ENCODE measurements at regions not wholly inside any gene's neighbourhood (a gene's known extent, or its start where the extent isn't known, plus 50 kb on each side); places are given as distances from the start of the nearest gene placed in this dataset.

- no peak for DNase-seq
- Histone ChIP-seq H3K4me3 (no peak overlapping the region), H3K27me3 (no peaks in the 10 kb centered on the region), H3K36me3 (no peaks in the 10 kb centered on the region), H3K9me3 (no peaks in the 10 kb centered on the region)
Measured at GRCh38 chr20:19924255-19924654, 92.9 kb upstream of the NAA20 start.

GRCh38 chr20:19926591-19926990, 90.6 kb upstream of the NAA20 start:
- H3K4me3 ChIP-seq, result no peak overlapping the region
- no peak for DNase-seq
- H3K9me3 ChIP-seq, result no peaks in the 10 kb centered on the region
- no peaks in the 10 kb centered on the region for H3K27me3 ChIP-seq
- no peaks in the 10 kb centered on the region for H3K36me3 ChIP-seq

- Histone ChIP-seq H3K27me3 (no peaks in the 10 kb centered on the region), H3K36me3 (no peaks in the 10 kb centered on the region), H3K4me3 (no peak overlapping the region), H3K9me3 (no peaks in the 10 kb centered on the region)
- DNase-seq, result no peak
Measured at GRCh38 chr20:19928328-19929011, 88.7 kb upstream of the NAA20 start.

GRCh38 chr20:19929012-19929360, 88.2 kb upstream of the NAA20 start:
- Histone ChIP-seq H3K27me3 (no peaks in the 10 kb centered on the region), H3K9me3 (no peaks in the 10 kb centered on the region), H3K4me3 (no peak overlapping the region), H3K36me3 (no peaks in the 10 kb centered on the region)
- no peak for DNase-seq

GRCh38 chr20:19929481-19930145, 87.5 kb upstream of the NAA20 start:
- Histone ChIP-seq H3K4me3 (no peak overlapping the region), H3K27me3 (no peaks in the 10 kb centered on the region), H3K36me3 (no peaks in the 10 kb centered on the region), H3K9me3 (no peaks in the 10 kb centered on the region)
- DNase-seq, result no peak

- Histone ChIP-seq H3K4me3 (no peak overlapping the region), H3K27me3 (no peaks in the 10 kb centered on the region), H3K36me3 (no peaks in the 10 kb centered on the region), H3K9me3 (no peaks in the 10 kb centered on the region)
- no peak for DNase-seq
Measured at GRCh38 chr20:19930426-19930825, 86.7 kb upstream of the NAA20 start.

- Histone ChIP-seq H3K9me3 (no peaks in the 10 kb centered on the region), H3K36me3 (no peaks in the 10 kb centered on the region), H3K4me3 (no peak overlapping the region), H3K27me3 (no peaks in the 10 kb centered on the region)
- no peak for DNase-seq
Measured at GRCh38 chr20:19932170-19932667, 84.9 kb upstream of the NAA20 start.

- no peaks in the 10 kb centered on the region for H3K36me3 ChIP-seq
- no peaks in the 10 kb centered on the region for H3K27me3 ChIP-seq
- no peaks in the 10 kb centered on the region for H3K9me3 ChIP-seq
- no peak for DNase-seq
- no peak overlapping the region for H3K4me3 ChIP-seq
Measured at GRCh38 chr20:19934792-19935491, 82.2 kb upstream of the NAA20 start.

GRCh38 chr20:19935842-19936241, 81.3 kb upstream of the NAA20 start:
- no peak for DNase-seq
- H3K9me3 ChIP-seq, result no peaks in the 10 kb centered on the region
- no peaks in the 10 kb centered on the region for H3K36me3 ChIP-seq
- H3K27me3 ChIP-seq, result no peaks in the 10 kb centered on the region
- no peak overlapping the region for H3K4me3 ChIP-seq

GRCh38 chr20:19936466-19937200, 80.5 kb upstream of the NAA20 start:
- no peak for DNase-seq
- Histone ChIP-seq H3K27me3 (no peaks in the 10 kb centered on the region), H3K4me3 (no peak overlapping the region), H3K9me3 (no peaks in the 10 kb centered on the region), H3K36me3 (no peaks in the 10 kb centered on the region)

- Histone ChIP-seq H3K4me3 (no peak overlapping the region), H3K36me3 (no peaks in the 10 kb centered on the region), H3K9me3 (no peaks in the 10 kb centered on the region), H3K27me3 (no peaks in the 10 kb centered on the region)
- DNase-seq, result no peak
Measured at GRCh38 chr20:19937218-19937617, 79.9 kb upstream of the NAA20 start.

GRCh38 chr20:19937651-19938420, 79.3 kb upstream of the NAA20 start:
- Histone ChIP-seq H3K27me3 (no peaks in the 10 kb centered on the region), H3K4me3 (no peak overlapping the region), H3K36me3 (no peaks in the 10 kb centered on the region), H3K9me3 (no peaks in the 10 kb centered on the region)
- DNase-seq, result no peak

GRCh38 chr20:19938421-19939090, 78.6 kb upstream of the NAA20 start:
- Histone ChIP-seq H3K4me3 (no peak overlapping the region), H3K27me3 (no peaks in the 10 kb centered on the region), H3K36me3 (no peaks in the 10 kb centered on the region), H3K9me3 (no peaks in the 10 kb centered on the region)
- DNase-seq, result no peak

GRCh38 chr20:19940988-19941460, 76.1 kb upstream of the NAA20 start:
- no peaks in the 10 kb centered on the region for H3K36me3 ChIP-seq
- H3K4me3 ChIP-seq, result no peak overlapping the region
- no peaks in the 10 kb centered on the region for H3K9me3 ChIP-seq
- no peaks in the 10 kb centered on the region for H3K27me3 ChIP-seq
- DNase-seq, result no peak

- Histone ChIP-seq H3K4me3 (no peak overlapping the region), H3K9me3 (no peaks in the 10 kb centered on the region), H3K27me3 (no peaks in the 10 kb centered on the region), H3K36me3 (no peaks in the 10 kb centered on the region)
- no peak for DNase-seq
Measured at GRCh38 chr20:19942611-19943010, 74.6 kb upstream of the NAA20 start.

- Histone ChIP-seq H3K4me3 (no peak overlapping the region), H3K27me3 (no peaks in the 10 kb centered on the region), H3K9me3 (no peaks in the 10 kb centered on the region), H3K36me3 (no peaks in the 10 kb centered on the region)
- no peak for DNase-seq
Measured at GRCh38 chr20:19943061-19943521, 74.1 kb upstream of the NAA20 start.
